HCT116 (cell line): ENCODE measurements at regions not wholly inside any gene's neighbourhood (a gene's known extent, or its start where the extent isn't known, plus 50 kb on each side); places are given as distances from the start of the nearest gene placed in this dataset.

ENCODE experiments used
- JUND ChIP-seq: IDR thresholded peaks from 2 replicates; pipeline ENCODE4 v1.6.1; 2012
- POLR2A ChIP-seq: IDR thresholded peaks from 2 replicates; pipeline ENCODE4 v1.7.0; 2011; ENCODE audit warnings: borderline replicate concordance; ENCODE audit not compliant: insufficient read depth, insufficient read length; ENCODE audit errors: extremely low read depth
- POLR2AphosphoS5 ChIP-seq: IDR thresholded peaks from 2 replicates; pipeline ENCODE4 v1.6.1; 2011; ENCODE audit warnings: mild to moderate bottlenecking, low read depth, low read length, moderate library complexity
- REST ChIP-seq: IDR thresholded peaks from 2 replicates; pipeline ENCODE4 v1.6.1; 2012; ENCODE audit warnings: low read depth
- SIN3A ChIP-seq: IDR thresholded peaks from 2 replicates; pipeline ENCODE4 v1.6.1; 2012; ENCODE audit warnings: low read depth
- YY1 ChIP-seq: IDR thresholded peaks from 2 replicates; pipeline ENCODE4 v1.6.1; 2011; ENCODE audit warnings: low read length, low read depth, moderate library complexity, mild to moderate bottlenecking; ENCODE audit not compliant: insufficient replicate concordance; ENCODE audit errors: extremely low read depth
- ZFX ChIP-seq: fragments of 450-650 bp; IDR thresholded peaks from 2 replicates; pipeline ENCODE4 v1.6.1; 2017
- TF ChIP-seq, protein P1 (sequence below), 3 experiments: fragments of 200-600 bp in 1 of 3; sonication (generic) in 1 of 3; IDR thresholded peaks in 2 of 3; conservative IDR thresholded peaks in 1 of 3; 2 replicates each; pipeline ENCODE4 v1.5.1; 2012 to 2017; ENCODE audit warnings: low read depth in 2 of 3, low read length in 2 of 3, antibody characterized with exemption in 1 of 3, borderline replicate concordance in 1 of 3, control low read depth in 1 of 3, mild to moderate bottlenecking in 1 of 3, mixed read lengths in 1 of 3, mixed run types in 1 of 3, moderate library complexity in 1 of 3; ENCODE audit not compliant: insufficient read depth in 1 of 3
- TF ChIP-seq, protein P2 (sequence below): IDR thresholded peaks from 2 replicates; pipeline ENCODE4 v1.6.1; 2012

DNA sequence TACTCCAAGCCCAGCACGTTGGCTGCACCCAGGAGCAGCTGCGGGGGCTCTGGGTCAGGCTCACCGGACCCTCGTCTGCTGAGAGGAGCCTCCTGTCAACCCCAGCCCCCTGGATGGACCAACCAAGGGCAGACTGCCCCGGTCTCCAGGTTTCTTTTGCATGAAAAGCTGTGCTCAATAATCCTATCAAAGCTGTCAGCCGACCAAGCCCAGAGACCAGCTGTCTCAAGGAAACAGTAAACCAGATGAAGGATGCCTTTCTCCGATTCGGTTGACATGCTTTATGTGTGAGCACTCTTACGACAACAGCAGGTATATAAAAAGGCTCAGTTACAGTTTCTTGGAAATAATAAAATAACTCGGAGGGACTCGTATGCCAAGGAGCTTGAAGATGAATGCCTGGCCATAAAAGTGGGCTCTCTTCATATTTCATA lies 71.6 kb upstream of the BAIAP2L1 start:
- TF ChIP-seq, protein P1, sequence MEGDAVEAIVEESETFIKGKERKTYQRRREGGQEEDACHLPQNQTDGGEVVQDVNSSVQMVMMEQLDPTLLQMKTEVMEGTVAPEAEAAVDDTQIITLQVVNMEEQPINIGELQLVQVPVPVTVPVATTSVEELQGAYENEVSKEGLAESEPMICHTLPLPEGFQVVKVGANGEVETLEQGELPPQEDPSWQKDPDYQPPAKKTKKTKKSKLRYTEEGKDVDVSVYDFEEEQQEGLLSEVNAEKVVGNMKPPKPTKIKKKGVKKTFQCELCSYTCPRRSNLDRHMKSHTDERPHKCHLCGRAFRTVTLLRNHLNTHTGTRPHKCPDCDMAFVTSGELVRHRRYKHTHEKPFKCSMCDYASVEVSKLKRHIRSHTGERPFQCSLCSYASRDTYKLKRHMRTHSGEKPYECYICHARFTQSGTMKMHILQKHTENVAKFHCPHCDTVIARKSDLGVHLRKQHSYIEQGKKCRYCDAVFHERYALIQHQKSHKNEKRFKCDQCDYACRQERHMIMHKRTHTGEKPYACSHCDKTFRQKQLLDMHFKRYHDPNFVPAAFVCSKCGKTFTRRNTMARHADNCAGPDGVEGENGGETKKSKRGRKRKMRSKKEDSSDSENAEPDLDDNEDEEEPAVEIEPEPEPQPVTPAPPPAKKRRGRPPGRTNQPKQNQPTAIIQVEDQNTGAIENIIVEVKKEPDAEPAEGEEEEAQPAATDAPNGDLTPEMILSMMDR (IDR thresholded peaks at IDR 0.05 in 2 of 3, conservative IDR thresholded peaks at IDR 0.05 in 1 of 3; ENCODE audit: borderline replicate concordance in 1 of 3, insufficient read depth in 1 of 3, low read depth in 2 of 3, low read length in 2 of 3) = no peak
- TF ChIP-seq, protein P2, sequence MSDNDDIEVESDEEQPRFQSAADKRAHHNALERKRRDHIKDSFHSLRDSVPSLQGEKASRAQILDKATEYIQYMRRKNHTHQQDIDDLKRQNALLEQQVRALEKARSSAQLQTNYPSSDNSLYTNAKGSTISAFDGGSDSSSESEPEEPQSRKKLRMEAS = no peak
- no peak for TF ChIP-seq POLR2AphosphoS5
- TF ChIP-seq YY1 = no peak
- TF ChIP-seq POLR2A = no peak
- no peak for TF ChIP-seq JUND
- no peak for TF ChIP-seq ZFX
- TF ChIP-seq REST = no peak
- TF ChIP-seq SIN3A = no peak
